ENCODE measurements at regions not wholly inside any gene's neighbourhood (a gene's known extent, or its start where the extent isn't known, plus 50 kb on each side); places are given as distances from the start of the nearest gene placed in this dataset.

GRCh38 chr11:134506046-134506445 lies 94.0 kb upstream of the B3GAT1 start:
- Mint-ChIP-seq H3K27me3 (peaks cover 15% of the 10 kb centered on the region), H3K27ac (no peak overlapping the region), H3K4me3 (no peak overlapping the region), H3K36me3 (ENCODE audit: low read depth) (no peaks in the 10 kb centered on the region), H3K4me1 (no peaks in the 10 kb centered on the region), H3K9me3 (no peaks in the 10 kb centered on the region)
- intact Hi-C loops (cut with micrococcal nuclease), result no loop called here
- ATAC-seq (ENCODE audit: low read depth) (no peak), DNase-seq (no peak)
- CTCF ChIA-PET, result no interaction called here
- POLR2A ChIA-PET, result no interaction called here
- TF ChIP-seq CTCF (IDR thresholded peaks at IDR 0.05), result no peak

GRCh38 chr11:134505125-134505524 lies 93.1 kb upstream of the B3GAT1 start:
- POLR2A ChIA-PET, result no interaction called here
- ATAC-seq (ENCODE audit: low read depth) (no peak), DNase-seq (no peak)
- Mint-ChIP-seq H3K4me3 (no peak overlapping the region), H3K4me1 (no peaks in the 10 kb centered on the region), H3K9me3 (no peaks in the 10 kb centered on the region), H3K27ac (no peak overlapping the region), H3K27me3 (peaks cover 12% of the 10 kb centered on the region), H3K36me3 (ENCODE audit: low read depth) (no peaks in the 10 kb centered on the region)
- CTCF ChIA-PET, result no interaction called here
- intact Hi-C loops (cut with micrococcal nuclease), result no loop called here
- TF ChIP-seq CTCF (IDR thresholded peaks at IDR 0.05), result no peak

GRCh38 chr11:134504146-134504905 lies 92.3 kb upstream of the B3GAT1 start:
- peaks cover 12% of the 10 kb centered on the region for H3K27me3 Mint-ChIP-seq
- no peak overlapping the region for H3K4me3 Mint-ChIP-seq
- no peak overlapping the region for H3K27ac Mint-ChIP-seq
- CTCF ChIA-PET, result no interaction called here
- H3K36me3 Mint-ChIP-seq (ENCODE audit: low read depth), result no peaks in the 10 kb centered on the region
- no peaks in the 10 kb centered on the region for H3K4me1 Mint-ChIP-seq
- intact Hi-C loops (cut with micrococcal nuclease), result no loop called here
- POLR2A ChIA-PET, result no interaction called here
- no peak for TF ChIP-seq CTCF (IDR thresholded peaks at IDR 0.05)
- DNase-seq (no peak), ATAC-seq (ENCODE audit: low read depth) (no peak)
- H3K9me3 Mint-ChIP-seq, result no peaks in the 10 kb centered on the region

- Mint-ChIP-seq H3K27ac (no peak overlapping the region), H3K36me3 (ENCODE audit: low read depth) (no peaks in the 10 kb centered on the region), H3K4me3 (no peak overlapping the region), H3K4me1 (no peaks in the 10 kb centered on the region), H3K9me3 (no peaks in the 10 kb centered on the region), H3K27me3 (peaks cover 12% of the 10 kb centered on the region)
- CTCF ChIA-PET, result no interaction called here
- DNase-seq (no peak), ATAC-seq (ENCODE audit: low read depth) (no peak)
- TF ChIP-seq CTCF (IDR thresholded peaks at IDR 0.05), result no peak
- POLR2A ChIA-PET, result no interaction called here
- intact Hi-C loops (cut with micrococcal nuclease), result no loop called here
Measured at GRCh38 chr11:134503596-134503995, 91.6 kb upstream of the B3GAT1 start.

- no peak overlapping the region for H3K27ac Mint-ChIP-seq
- no peaks in the 10 kb centered on the region for H3K36me3 Mint-ChIP-seq (ENCODE audit: low read depth)
- ChIA-PET POLR2A (no interaction called here), CTCF (no interaction called here)
- H3K4me3 Mint-ChIP-seq, result no peak overlapping the region
- no peak for TF ChIP-seq CTCF (IDR thresholded peaks at IDR 0.05)
- no peak for ATAC-seq (ENCODE audit: low read depth)
- intact Hi-C loops (cut with micrococcal nuclease), result no loop called here
- H3K27me3 Mint-ChIP-seq, result peaks cover 12% of the 10 kb centered on the region
- no peaks in the 10 kb centered on the region for H3K4me1 Mint-ChIP-seq
- DNase-seq, result no peak
- H3K9me3 Mint-ChIP-seq, result no peaks in the 10 kb centered on the region
Measured at GRCh38 chr11:134503100-134503499, 91.1 kb upstream of the B3GAT1 start.
